ENCODE measurements at regions not wholly inside any gene's neighbourhood (a gene's known extent, or its start where the extent isn't known, plus 50 kb on each side); places are given as distances from the start of the nearest gene placed in this dataset.
A peak's percentile ranks its signal among the peaks of the same experiment; 100 is the strongest.

GRCh38 chrX:134734466-134734952 lies 62.5 kb downstream of the PABIR2 start:
- DNase-seq (ENCODE audit: low read depth in 2 of 2), result peak in 1 of 2 donors; percentile 69
- no peak overlapping the region for H3K4me3 ChIP-seq (replicated peaks in 1 of 2; ENCODE audit: low read depth in 2 of 2, low read length in 2 of 2)
- no peak for TF ChIP-seq CTCF (IDR thresholded peaks at IDR 0.05; ENCODE audit: low read depth, low read length)

GRCh38 chrX:134733591-134733990 lies 63.4 kb downstream of the PABIR2 start:
- H3K4me3 ChIP-seq (replicated peaks in 1 of 2; ENCODE audit: low read depth in 2 of 2, low read length in 2 of 2), result no peak overlapping the region
- no peak for TF ChIP-seq CTCF (IDR thresholded peaks at IDR 0.05; ENCODE audit: low read depth, low read length)
- no peak for DNase-seq (ENCODE audit: low read depth in 2 of 2)

DNA sequence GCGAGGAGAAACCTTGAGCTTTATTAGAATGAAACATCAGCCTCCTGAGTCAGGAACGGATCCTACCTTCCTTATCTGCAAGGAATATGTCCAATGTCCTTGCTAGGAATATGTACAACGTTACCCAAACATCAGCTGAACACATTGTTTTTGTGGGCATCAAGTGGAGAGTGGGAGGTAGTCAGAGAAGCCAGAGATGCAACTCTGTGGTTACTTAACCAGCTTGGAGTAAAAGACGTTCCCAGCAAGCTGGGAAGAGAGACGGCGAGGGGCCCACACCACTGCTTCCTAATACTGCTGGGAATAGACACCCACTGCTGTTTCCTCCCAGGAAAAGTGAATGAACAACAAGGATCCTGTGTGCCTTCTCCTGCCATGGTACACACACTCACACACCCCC lies 64.3 kb downstream of the PABIR2 start:
- TF ChIP-seq CTCF (IDR thresholded peaks at IDR 0.05; ENCODE audit: low read depth, low read length), result no peak
- peak in 1 of 2 donors; percentile 37 for DNase-seq (ENCODE audit: low read depth in 2 of 2)
- no peak overlapping the region for H3K4me3 ChIP-seq (replicated peaks in 1 of 2; ENCODE audit: low read depth in 2 of 2, low read length in 2 of 2)

DNA sequence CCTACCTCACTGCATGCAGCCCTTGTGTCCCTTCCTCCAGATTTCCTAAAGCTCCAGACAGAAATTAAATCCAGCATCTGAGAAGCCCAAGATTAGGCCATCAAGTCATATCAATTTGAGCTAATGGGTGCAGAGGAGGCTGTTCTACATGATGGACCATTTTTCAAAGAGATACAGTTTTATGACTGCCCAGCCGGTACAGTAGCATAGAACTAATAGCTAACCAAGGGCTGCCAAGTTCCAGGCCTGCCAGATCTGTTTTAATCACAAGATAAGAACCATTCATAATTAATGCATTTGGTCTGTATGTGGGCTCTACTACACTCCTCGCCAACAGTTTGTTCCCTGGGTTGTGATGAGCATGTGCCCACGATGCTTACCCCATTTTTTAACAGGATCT lies 64.9 kb downstream of the PABIR2 start:
- no peak for TF ChIP-seq CTCF (IDR thresholded peaks at IDR 0.05; ENCODE audit: low read depth, low read length)
- no peak overlapping the region for H3K4me3 ChIP-seq (replicated peaks in 1 of 2; ENCODE audit: low read depth in 2 of 2, low read length in 2 of 2)
- DNase-seq (ENCODE audit: low read depth in 2 of 2), result no peak

DNA sequence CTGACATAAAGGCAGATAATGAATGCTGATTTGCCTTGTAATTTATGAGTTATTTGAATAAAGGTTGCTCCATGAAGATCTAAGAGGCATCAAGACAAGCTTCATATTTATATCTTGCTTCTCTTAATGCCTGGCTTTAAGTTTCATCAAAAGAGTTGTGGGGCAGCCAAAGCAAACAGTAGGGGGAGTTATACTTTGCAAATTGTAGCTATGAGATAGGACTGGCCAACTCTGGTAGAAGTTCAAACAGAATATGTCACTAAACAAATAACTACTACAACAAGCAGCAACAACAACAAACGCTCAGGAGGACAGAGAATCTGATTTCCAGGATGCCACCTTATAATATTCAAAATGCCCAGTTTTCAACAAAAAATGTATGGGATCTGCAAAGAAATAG lies 69.1 kb upstream of the PLAC1 start:
- peak in 1 of 2 donors; percentile 49 for DNase-seq (ENCODE audit: low read depth in 2 of 2)
- TF ChIP-seq CTCF (IDR thresholded peaks at IDR 0.05; ENCODE audit: low read depth, low read length), result peak; percentile 19
- no peak overlapping the region for H3K4me3 ChIP-seq (replicated peaks in 1 of 2; ENCODE audit: low read depth in 2 of 2, low read length in 2 of 2)

DNA sequence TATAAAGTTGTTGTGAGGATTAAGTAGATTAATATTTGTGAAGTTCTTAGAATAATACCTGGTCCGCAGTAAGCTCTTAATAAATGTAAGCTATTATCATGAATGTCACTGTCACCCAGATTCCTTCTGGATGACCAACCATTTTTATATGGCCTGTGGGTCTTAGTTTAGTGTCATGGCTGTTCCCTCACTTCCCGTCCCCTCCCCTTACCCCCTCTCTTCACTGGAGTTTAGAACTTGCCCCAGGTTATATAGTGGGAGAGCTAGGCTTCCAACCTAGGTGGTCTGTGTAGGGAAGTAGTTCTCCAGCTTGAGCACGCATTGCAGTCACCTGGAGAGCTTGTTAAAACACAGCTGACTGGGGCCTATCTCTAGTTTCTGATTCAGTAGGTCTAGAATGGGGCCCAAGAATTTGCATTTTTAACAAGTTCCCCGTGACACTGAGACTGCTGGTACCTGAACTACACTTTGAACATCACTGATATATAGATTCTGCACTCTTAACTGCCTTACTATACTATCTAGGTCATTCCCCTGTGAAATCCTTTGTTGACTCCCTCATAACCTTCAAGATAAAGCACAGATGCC lies 66.9 kb upstream of the PLAC1 start:
- no peak overlapping the region for H3K4me3 ChIP-seq (replicated peaks in 1 of 2; ENCODE audit: low read depth in 2 of 2, low read length in 2 of 2)
- TF ChIP-seq CTCF (IDR thresholded peaks at IDR 0.05; ENCODE audit: low read depth, low read length), result no peak
- no peak for DNase-seq (ENCODE audit: low read depth in 2 of 2)

Data from cardiac fibroblast (primary cell).